Keratinocyte (primary cell): ENCODE measurements at regions not wholly inside any gene's neighbourhood (a gene's known extent, or its start where the extent isn't known, plus 50 kb on each side); places are given as distances from the start of the nearest gene placed in this dataset.

Experiments used
- EZH2 ChIP-seq: IDR thresholded peaks from one replicate; pipeline ENCODE4 v1.6.1; 2012; ENCODE audit warnings: inconsistent platforms, mild to moderate bottlenecking, low read length, moderate library complexity
- TF ChIP-seq, protein P1 (sequence below), 3 experiments: IDR thresholded peaks in 1 of 3; conservative IDR thresholded peaks in 1 of 3; optimal IDR thresholded peaks in 1 of 3; 2 replicates in 2 of 3; 3 replicates in 1 of 3; pipeline versions ENCODE3 to v1.5.1; 2011; ENCODE audit warnings: low read length in 3 of 3, mild to moderate bottlenecking in 3 of 3, moderate library complexity in 2 of 3, control low read depth in 1 of 3, inconsistent platforms in 1 of 3; ENCODE audit not compliant: insufficient read depth in 2 of 3; ENCODE audit errors: extremely low read depth in 1 of 3

DNA sequence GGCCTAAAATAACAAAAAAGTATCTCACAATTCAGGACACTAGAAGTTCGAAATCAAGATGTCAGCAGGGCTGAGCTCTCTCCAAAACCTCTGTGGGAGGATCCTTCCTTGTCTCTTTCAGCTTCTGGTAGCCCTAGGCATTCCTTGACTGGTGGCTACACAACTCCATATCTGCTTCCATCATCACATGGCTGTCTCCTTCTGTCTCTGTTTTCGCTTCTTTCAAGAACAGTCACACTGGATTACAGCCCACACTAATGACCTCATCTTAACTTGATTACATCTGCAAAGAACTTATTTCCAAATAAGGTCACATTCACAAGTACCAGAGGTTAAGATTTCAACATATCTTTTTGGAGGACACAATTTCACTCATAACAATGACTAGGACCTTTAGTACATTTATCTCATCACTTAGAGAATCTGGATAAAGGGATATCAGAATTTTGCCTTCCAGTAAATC, 275.2 kb downstream of the IRS1 start:
- no peak for TF ChIP-seq EZH2
- TF ChIP-seq, protein P1, sequence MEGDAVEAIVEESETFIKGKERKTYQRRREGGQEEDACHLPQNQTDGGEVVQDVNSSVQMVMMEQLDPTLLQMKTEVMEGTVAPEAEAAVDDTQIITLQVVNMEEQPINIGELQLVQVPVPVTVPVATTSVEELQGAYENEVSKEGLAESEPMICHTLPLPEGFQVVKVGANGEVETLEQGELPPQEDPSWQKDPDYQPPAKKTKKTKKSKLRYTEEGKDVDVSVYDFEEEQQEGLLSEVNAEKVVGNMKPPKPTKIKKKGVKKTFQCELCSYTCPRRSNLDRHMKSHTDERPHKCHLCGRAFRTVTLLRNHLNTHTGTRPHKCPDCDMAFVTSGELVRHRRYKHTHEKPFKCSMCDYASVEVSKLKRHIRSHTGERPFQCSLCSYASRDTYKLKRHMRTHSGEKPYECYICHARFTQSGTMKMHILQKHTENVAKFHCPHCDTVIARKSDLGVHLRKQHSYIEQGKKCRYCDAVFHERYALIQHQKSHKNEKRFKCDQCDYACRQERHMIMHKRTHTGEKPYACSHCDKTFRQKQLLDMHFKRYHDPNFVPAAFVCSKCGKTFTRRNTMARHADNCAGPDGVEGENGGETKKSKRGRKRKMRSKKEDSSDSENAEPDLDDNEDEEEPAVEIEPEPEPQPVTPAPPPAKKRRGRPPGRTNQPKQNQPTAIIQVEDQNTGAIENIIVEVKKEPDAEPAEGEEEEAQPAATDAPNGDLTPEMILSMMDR (optimal IDR thresholded peaks at IDR 0.05 in 1 of 3, IDR thresholded peaks at IDR 0.05 in 1 of 3, conservative IDR thresholded peaks at IDR 0.05 in 1 of 3; ENCODE audit: extremely low read depth in 1 of 3, insufficient read depth in 2 of 3, low read length in 3 of 3): no peak
